Body of pancreas (tissue), 4 donors: ENCODE measurements at regions not wholly inside any gene's neighbourhood (a gene's known extent, or its start where the extent isn't known, plus 50 kb on each side); places are given as distances from the start of the nearest gene placed in this dataset.
A peak's percentile ranks its signal among the peaks of the same experiment; 100 is the strongest.

Source experiments
- CTCF ChIP-seq, 7 experiments: fragments of 450-650 bp in 4 of 7; fragments of 200-600 bp in 3 of 7; sonication (generic) in 3 of 7; IDR thresholded peaks; one replicate each; pipeline ENCODE4 v1.5.1; 2016 to 2019; ENCODE audit warnings: antibody characterized with exemption in 7 of 7
- POLR2A ChIP-seq, 3 donors: fragments of 450-650 bp; IDR thresholded peaks; one replicate each; pipeline ENCODE4 v1.6.1; 2016; ENCODE audit warnings: antibody characterized with exemption in 3 of 3, mild to moderate bottlenecking in 2 of 3

DNA sequence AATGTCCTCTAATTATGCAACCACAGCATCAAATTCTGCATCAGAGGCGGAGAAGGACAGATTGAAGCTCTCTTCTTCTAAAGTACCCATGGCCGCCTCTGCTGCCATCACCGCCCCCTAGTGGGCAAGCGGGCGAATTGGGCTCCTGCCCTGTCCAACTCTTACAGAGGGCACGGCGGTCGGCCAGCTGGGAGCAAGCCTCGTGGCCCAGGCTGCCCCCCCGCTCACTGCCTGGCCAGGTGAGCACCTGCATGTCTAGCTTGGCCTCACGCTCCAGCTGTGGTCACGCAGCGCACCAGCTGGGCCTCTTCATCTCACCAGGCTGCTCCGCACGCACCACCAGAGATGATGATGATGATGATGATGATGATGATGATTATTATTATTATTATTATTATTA lies 146.1 kb upstream of the TOM1L1 start:
- TF ChIP-seq POLR2A (IDR thresholded peaks at IDR 0.05) (no peak), CTCF (IDR thresholded peaks at IDR 0.05) (peak in 1 of 7 experiments; percentile 9)
